NT2/D1 (cell line): ENCODE measurements at regions not wholly inside any gene's neighbourhood (a gene's known extent, or its start where the extent isn't known, plus 50 kb on each side); places are given as distances from the start of the nearest gene placed in this dataset.

Source experiments
- SUZ12 ChIP-seq: IDR thresholded peaks from 2 replicates; pipeline ENCODE4 v1.6.1; 2011; ENCODE audit not compliant: insufficient read length, insufficient read depth; ENCODE audit errors: extremely low read depth
- YY1 ChIP-seq: IDR thresholded peaks from 2 replicates; pipeline ENCODE4 v1.6.1; 2011; ENCODE audit not compliant: insufficient read length, insufficient read depth

GRCh38 chr1:25110485-25110884 is 121.8 kb downstream of the SYF2 start:
- TF ChIP-seq SUZ12, result no peak
- TF ChIP-seq YY1, result no peak
